K562 (cell line): ENCODE measurements at regions not wholly inside any gene's neighbourhood (a gene's known extent, or its start where the extent isn't known, plus 50 kb on each side); places are given as distances from the start of the nearest gene placed in this dataset.
"Not testable (repeated sequence)": the region's sequence is repeated elsewhere in the genome, so short reads cannot be mapped to it uniquely, and the experiment has no call there.

ENCODE experiments used
- ATAC-seq: fragments of 200-7000 bp; cut with Tn5 transposase; 3 replicates; pipeline ENCODE4 v1.9.1; 2020; ENCODE audit warnings: moderate library complexity
- BruUV-seq: library from RNA; stranded (reverse); fragments of 400-500 nt; replicated peaks from 2 replicates; lab custom pipeline; 2021; lab: Mats Ljungman, UMichigan
- CTCF ChIA-PET: fragments of 300-600 bp; formaldehyde crosslinking; extraction: SDS; loops from one replicate; lab custom pipeline; 2021; ENCODE audit warnings: low intra/inter-chr PET ratio; lab: Yijun Ruan, JAX
- POLR2A ChIA-PET: fragments of 300-600, 350-650 bp; sonication (Branson Sonifier 250); formaldehyde crosslinking; extraction: SDS; loops from one replicate; lab custom pipeline; 2021; ENCODE audit warnings: antibody characterized with exemption, inconsistent platforms; lab: Yijun Ruan, JAX
- DNase-seq, 4 experiments: peaks; one replicate each; pipeline versions ENCODE4 v3.0.0 to v3.0.0-alpha.2; 2011 to 2018; ENCODE audit warnings: low spot score in 3 of 4, mixed read lengths in 3 of 4; ENCODE audit errors: extremely low read depth in 1 of 4
- FAIRE-seq: peaks from 2 replicates; lab custom pipeline; 2011; peaks lifted over from hg19 to GRCh38; lab: Jason Lieb, UNC
- H2AFZ ChIP-seq: 2 replicates; pipeline ENCODE4 v1.6.0; 2011; ENCODE audit warnings: low read depth, low read length, control low read depth, inconsistent platforms
- H3K27ac ChIP-seq: fragments of 200-600 bp; 3 replicates; pipeline ENCODE4 v1.8.0; 2011; ENCODE audit warnings: low read depth, mild to moderate bottlenecking, control low read depth, inconsistent platforms, low read length, moderate library complexity, mixed read lengths; ENCODE audit errors: extremely low read depth
- H3K27me3 ChIP-seq, 2 experiments: fragments of 300-600 bp in 1 of 2; 2 replicates in 1 of 2; 3 replicates in 1 of 2; pipeline versions ENCODE4 v1.6.0 to v1.8.0; 2011; ENCODE audit warnings: inconsistent platforms in 2 of 2, low read length in 2 of 2, mild to moderate bottlenecking in 1 of 2, mixed read lengths in 1 of 2, moderate library complexity in 1 of 2; ENCODE audit not compliant: control insufficient read depth in 2 of 2, insufficient read depth in 2 of 2
- H3K36me3 ChIP-seq: fragments of 300-600 bp; 3 replicates; pipeline ENCODE4 v1.8.0; 2011; ENCODE audit warnings: mild to moderate bottlenecking, low read length, inconsistent platforms; ENCODE audit not compliant: control insufficient read depth, insufficient read depth
- H3K4me1 ChIP-seq, 2 experiments: fragments of 200-600 bp in 1 of 2; replicated peaks in 1 of 2; 2 replicates in 1 of 2; 3 replicates in 1 of 2; pipeline versions ENCODE4 v1.5.1 to v1.8.0; 2011; ENCODE audit warnings: inconsistent platforms in 2 of 2, low read length in 2 of 2, mild to moderate bottlenecking in 1 of 2, mixed read lengths in 1 of 2, moderate library complexity in 1 of 2; ENCODE audit not compliant: control insufficient read depth in 2 of 2, insufficient read depth in 2 of 2
- H3K4me2 ChIP-seq: 2 replicates; pipeline ENCODE4 v1.6.1; 2011; ENCODE audit warnings: low read length, control low read depth, inconsistent platforms, mixed read lengths; ENCODE audit not compliant: insufficient read depth
- H3K4me3 ChIP-seq: fragments of 200-600 bp; sonication (generic), shearing (Covaris generic); 2 replicates; pipeline ENCODE4 v1.5.1; 2016; ENCODE audit warnings: control low read depth, inconsistent platforms
- H3K79me2 ChIP-seq: fragments of 200-600 bp; 3 replicates; pipeline ENCODE4 v1.8.0; 2011; ENCODE audit warnings: low read length, inconsistent platforms; ENCODE audit not compliant: control insufficient read depth, insufficient read depth
- H3K9ac ChIP-seq, 2 experiments: 2 replicates each; pipeline versions ENCODE4 v1.6.0 to v1.6.1; 2011; ENCODE audit warnings: low read depth in 2 of 2, low read length in 2 of 2, control low read depth in 1 of 2, inconsistent platforms in 1 of 2, mild to moderate bottlenecking in 1 of 2, mixed read lengths in 1 of 2; ENCODE audit not compliant: insufficient read depth in 1 of 2
- H3K9me1 ChIP-seq: one replicate; pipeline ENCODE4 v1.6.0; 2011; ENCODE audit warnings: inconsistent platforms, mild to moderate bottlenecking, low read length, moderate library complexity; ENCODE audit not compliant: control insufficient read depth, insufficient read depth
- H3K9me3 ChIP-seq: replicated peaks from 2 replicates; pipeline ENCODE4 v1.5.1; 2011; ENCODE audit warnings: low read depth, low read length, inconsistent platforms; ENCODE audit not compliant: control insufficient read depth, insufficient read depth
- H4K20me1 ChIP-seq: replicated peaks from 2 replicates; pipeline ENCODE4 v1.6.1; 2011; ENCODE audit warnings: low read length, inconsistent platforms, mixed read lengths; ENCODE audit not compliant: control insufficient read depth, insufficient read depth
- ETV5 ChIP-seq: sonication (generic); formaldehyde crosslinking; IDR thresholded peaks from 2 replicates; pipeline ENCODE4 v1.4.0; 2020; ENCODE audit warnings: low read depth, mild to moderate bottlenecking, missing genetic modification reagents
- PRMT5 ChIP-seq: sonication (generic); formaldehyde crosslinking; IDR thresholded peaks from 2 replicates; pipeline ENCODE4 v1.5.0; 2020; ENCODE audit warnings: missing genetic modification reagents
- ZFPM2 ChIP-seq: fragments of 250-450 bp; sonication (Bioruptor Pico); IDR thresholded peaks from 2 replicates; pipeline ENCODE4 v1.5.1; 2022; ENCODE audit warnings: mild to moderate bottlenecking
- ZNF212 ChIP-seq: fragments of 450-650 bp; formaldehyde crosslinking; IDR thresholded peaks from 2 replicates; pipeline ENCODE4 v1.4.0; 2020; ENCODE audit warnings: mild to moderate bottlenecking
- ZNF263 ChIP-seq: sonication (generic); formaldehyde crosslinking; IDR thresholded peaks from 2 replicates; pipeline ENCODE4 v1.8.0; 2022; ENCODE audit warnings: mild to moderate bottlenecking, missing genetic modification reagents, borderline replicate concordance
- ZNF830 ChIP-seq: fragments of 250-450 bp; sonication (Bioruptor Pico); IDR thresholded peaks from 2 replicates; pipeline ENCODE4 v1.5.0; 2021; ENCODE audit warnings: mild to moderate bottlenecking
- WGBS: fragments of 100-300 bp; shearing (Covaris generic); methylation state at CpG from one replicate; pipeline ENCODE4 v1.1.6; 2016; ENCODE audit warnings: low coverage, mixed read lengths; ENCODE audit not compliant: insufficient coverage; ENCODE audit errors: missing lambda C conversion rate; 5-methylcytosine and 5-hydroxymethylcytosine counted together
- in situ Hi-C: fragments of 300-500 bp; cut with MboI; formaldehyde crosslinking; loops from 4 replicates; pipeline ENCODE4 v1.15.0; 2018; ENCODE audit warnings: inconsistent platforms, mixed read lengths
- intact Hi-C: fragments of 100-400 bp; cut with micrococcal nuclease; formaldehyde crosslinking; loops from 2 replicates; pipeline ENCODE4 v1.14.2; 2022

- TF ChIP-seq ZNF830 (CRISPR knock-in tag) (no peak), ZNF263 (CRISPR knock-in tag) (no peak), ZNF212 (CRISPR knock-in tag) (no peak), PRMT5 (CRISPR knock-in tag) (no peak), ETV5 (CRISPR knock-in tag) (no peak), ZFPM2 (CRISPR knock-in tag) (no peak)
- CTCF ChIA-PET, result no interaction called here
- Histone ChIP-seq H3K79me2 (no peaks in the 10 kb centered on the region), H3K4me1 (no peaks in the 10 kb centered on the region), H3K4me3 (no peak overlapping the region), H3K9ac (no peak overlapping the region), H2AFZ (no peak overlapping the region), H3K36me3 (no peaks in the 10 kb centered on the region), H3K27ac (no peak overlapping the region), H4K20me1 (no peaks in the 10 kb centered on the region), H3K9me1 (no peaks in the 10 kb centered on the region), H3K27me3 (no peaks in the 10 kb centered on the region), H3K9me3 (no peaks in the 10 kb centered on the region), H3K4me2 (no peak overlapping the region)
- 4% methylated on average over 3 of the region's 3 CpGs for WGBS
- ATAC-seq (no peak), FAIRE-seq (no peak), DNase-seq (no peak)
- POLR2A ChIA-PET, result no interaction called here
- BruUV-seq, result no TSS peak
- in situ Hi-C loops, result no loop called here
- intact Hi-C loops, result no loop called here
Observed at GRCh38 chr7:142511374-142511773, 237.9 kb upstream of the PRSS1 start.

- H3K36me3 ChIP-seq, H3K4me3 ChIP-seq, H3K79me2 ChIP-seq, H2AFZ ChIP-seq, CTCF ChIA-PET, H3K9ac ChIP-seq, H3K4me1 ChIP-seq, BruUV-seq, POLR2A ChIA-PET, H3K4me2 ChIP-seq, H3K27ac ChIP-seq, FAIRE-seq, in situ Hi-C loops, H3K27me3 ChIP-seq, H4K20me1 ChIP-seq, DNase-seq, H3K9me3 ChIP-seq, H3K9me1 ChIP-seq, ATAC-seq: not testable (repeated sequence)
- intact Hi-C loops, result loop anchor here (5.0 kb wide), 1 partner anchor 37 kb away; no protein-coding TSS in a partner anchor
- 1% methylated on average over 3 of the region's 3 CpGs for WGBS
Observed at GRCh38 chr7:142509235-142509634, 240.0 kb upstream of the PRSS1 start.
